HFF-Myc (cell line): ENCODE measurements at regions not wholly inside any gene's neighbourhood (a gene's known extent, or its start where the extent isn't known, plus 50 kb on each side); places are given as distances from the start of the nearest gene placed in this dataset.

Source experiments
- DNase-seq: peaks from one replicate; pipeline ENCODE4 v3.0.0-alpha.2; 2011; ENCODE audit warnings: low read depth; ENCODE audit errors: extremely low read depth
- H3K4me3 ChIP-seq: replicated peaks from 2 replicates; pipeline ENCODE4 v1.5.1; 2011; ENCODE audit warnings: low read depth, mild to moderate bottlenecking, control low read depth, low read length
- CTCF ChIP-seq: IDR thresholded peaks from 2 replicates; pipeline ENCODE4 v1.5.1; 2012; ENCODE audit warnings: mild to moderate bottlenecking, low read depth, low read length, control low read depth; ENCODE audit errors: missing control alignments

GRCh38 chr3:194866236-194866635 lies 180.6 kb downstream of the FAM43A start:
- TF ChIP-seq CTCF: no peak

GRCh38 chr3:194867270-194867983 lies 181.7 kb downstream of the FAM43A start:
- no peak for DNase-seq
- no peak for TF ChIP-seq CTCF
- H3K4me3 ChIP-seq: no peak overlapping the region

More at GRCh38 chr3:194866236-194866635, 180.6 kb downstream of the FAM43A start:
- H3K4me3 ChIP-seq: no peak overlapping the region
- DNase-seq: no peak

GRCh38 chr3:194868831-194869230 lies 183.1 kb downstream of the FAM43A start:
- TF ChIP-seq CTCF: no peak
- DNase-seq: no peak
- no peak overlapping the region for H3K4me3 ChIP-seq

- TF ChIP-seq CTCF: no peak
- no peak for DNase-seq
- H3K4me3 ChIP-seq: no peak overlapping the region
These were observed 183.9 kb downstream of the FAM43A start for GRCh38 chr3:194869482-194870169.

- DNase-seq: no peak
- no peak overlapping the region for H3K4me3 ChIP-seq
- no peak for TF ChIP-seq CTCF
These were observed 184.9 kb downstream of the FAM43A start for GRCh38 chr3:194870394-194871110.

- no peak for TF ChIP-seq CTCF
- no peak overlapping the region for H3K4me3 ChIP-seq
- DNase-seq: peak; percentile 88
These were observed 185.6 kb downstream of the FAM43A start for GRCh38 chr3:194871143-194871863.
